HCEC 1CT (cell line): ENCODE measurements at regions not wholly inside any gene's neighbourhood (a gene's known extent, or its start where the extent isn't known, plus 50 kb on each side); places are given as distances from the start of the nearest gene placed in this dataset.
A peak's percentile ranks its signal among the peaks of the same experiment; 100 is the strongest.

Experiments used
- DNase-seq: peaks from one replicate; pipeline ENCODE4 v3.0.0-alpha.2; 2017

- DNase-seq = no peak
Measured at GRCh38 chr6:145475794-145476396, 259.4 kb downstream of the EPM2A start.

GRCh38 chr6:145480024-145480423 lies 255.3 kb downstream of the EPM2A start:
- no peak for DNase-seq

- peak; percentile 3 for DNase-seq
Measured at GRCh38 chr6:145483191-145483996, 251.9 kb downstream of the EPM2A start.

GRCh38 chr6:145485288-145485687 lies 250.0 kb downstream of the EPM2A start:
- DNase-seq = no peak

GRCh38 chr6:145486306-145486705 lies 249.0 kb downstream of the EPM2A start:
- no peak for DNase-seq

GRCh38 chr6:145489583-145489982 lies 245.7 kb downstream of the EPM2A start:
- DNase-seq = no peak

- DNase-seq = no peak
Measured at GRCh38 chr6:145490068-145490467, 245.3 kb downstream of the EPM2A start.

- DNase-seq = no peak
Measured at GRCh38 chr6:145491126-145491525, 244.2 kb downstream of the EPM2A start.

GRCh38 chr6:145497006-145497405 lies 238.3 kb downstream of the EPM2A start:
- DNase-seq = no peak

- DNase-seq = no peak
Measured at GRCh38 chr6:145498425-145498824, 236.9 kb downstream of the EPM2A start.

GRCh38 chr6:145502416-145502815 lies 232.9 kb downstream of the EPM2A start:
- no peak for DNase-seq

- DNase-seq = no peak
Measured at GRCh38 chr6:145506136-145506535, 229.2 kb downstream of the EPM2A start.

- no peak for DNase-seq
Measured at GRCh38 chr6:145506565-145506964, 228.8 kb downstream of the EPM2A start.

GRCh38 chr6:145507239-145507638 lies 228.1 kb downstream of the EPM2A start:
- no peak for DNase-seq

GRCh38 chr6:145508107-145508506 lies 227.2 kb downstream of the EPM2A start:
- no peak for DNase-seq

GRCh38 chr6:145517492-145517891 lies 217.8 kb downstream of the EPM2A start:
- DNase-seq = no peak

GRCh38 chr6:145525038-145525437 lies 210.3 kb downstream of the EPM2A start:
- no peak for DNase-seq

- no peak for DNase-seq
Measured at GRCh38 chr6:145529582-145529981, 205.7 kb downstream of the EPM2A start.

- no peak for DNase-seq
Measured at GRCh38 chr6:145530454-145530853, 204.9 kb downstream of the EPM2A start.

- DNase-seq = no peak
Measured at GRCh38 chr6:145531032-145531431, 204.3 kb downstream of the EPM2A start.

- no peak for DNase-seq
Measured at GRCh38 chr6:145531822-145532221, 203.5 kb downstream of the EPM2A start.

GRCh38 chr6:145532361-145532760 lies 203.0 kb downstream of the EPM2A start:
- DNase-seq = no peak

GRCh38 chr6:145534989-145535388 lies 200.3 kb downstream of the EPM2A start:
- no peak for DNase-seq

- DNase-seq = no peak
Measured at GRCh38 chr6:145538989-145539388, 196.3 kb downstream of the EPM2A start.

GRCh38 chr6:145539831-145540230 lies 195.5 kb downstream of the EPM2A start:
- peak; percentile 36 for DNase-seq
